ENCODE measurements at regions not wholly inside any gene's neighbourhood (a gene's known extent, or its start where the extent isn't known, plus 50 kb on each side); places are given as distances from the start of the nearest gene placed in this dataset.

- no peak for ATAC-seq
- CTCF ChIA-PET (ENCODE audit: low intra/inter-chr PET ratio, low total read pairs): no interaction called here
- no peak overlapping the region for H3K4me2 ChIP-seq (ENCODE audit: low read depth, low read length)
- peaks cover 0 to 9% of the 10 kb centered on the region in 2 experiments; a peak in 2 of 5 replicates for H3K27me3 ChIP-seq (ENCODE audit: control insufficient read depth in 1 of 2, insufficient read depth in 2 of 2, low read length in 2 of 2)
- H3K36me3 ChIP-seq (replicated peaks in 1 of 2; ENCODE audit: control insufficient read depth in 1 of 2, insufficient read depth in 2 of 2, low read length in 2 of 2): no peaks in the 10 kb centered on the region
- BruUV-seq (replicated peaks): no TSS peak
- H4K20me1 ChIP-seq (ENCODE audit: insufficient read depth, low read length): no peaks in the 10 kb centered on the region
- FAIRE-seq: no peak
- H3K79me2 ChIP-seq (ENCODE audit: insufficient read depth, low read length): no peaks in the 10 kb centered on the region
- DNase-seq (ENCODE audit: low spot score): no peak
- intact Hi-C loops (cut with micrococcal nuclease; ENCODE audit: unreplicated experiment): no loop called here
- no peak overlapping the region for H2AFZ ChIP-seq (ENCODE audit: low read length)
- in situ Hi-C loops (cut with HindIII; ENCODE audit: extremely low pct_ligation_motif_present, low pct_unique_long_range_greater_than_20kb): no loop called here
- no peaks in the 10 kb centered on the region for H3K9me3 ChIP-seq (ENCODE audit: low read length)
- H3K27ac ChIP-seq (ENCODE audit: extremely low read length, insufficient read depth, low read length): no peak overlapping the region
- H3K9ac ChIP-seq (ENCODE audit: insufficient read depth, low read depth, low read length): no peak overlapping the region
- WGBS (ENCODE audit: low lambda C conversion rate): 37% methylated on average over 11 of the region's 11 CpGs
- peaks cover 2% of the 10 kb centered on the region for H3K4me1 ChIP-seq (ENCODE audit: insufficient read depth, low read length)
- no peak overlapping the region for H3K4me3 ChIP-seq (replicated peaks in 1 of 3; ENCODE audit: insufficient read depth in 1 of 3, low read depth in 2 of 3, low read length in 3 of 3)
- POLR2A ChIA-PET: no interaction called here
- TF ChIP-seq HOXD1 (CRISPR knock-in tag; IDR thresholded peaks at IDR 0.05): no peak
- no peak for TF ChIP-seq SP140L (CRISPR knock-in tag; IDR thresholded peaks at IDR 0.05; ENCODE audit: borderline replicate concordance)
- TF ChIP-seq NFIC (IDR thresholded peaks at IDR 0.05; ENCODE audit: low read length): no peak
- TF ChIP-seq HOXA9 (CRISPR knock-in tag; IDR thresholded peaks at IDR 0.05; ENCODE audit: borderline replicate concordance): no peak
- TF ChIP-seq, protein P1, sequence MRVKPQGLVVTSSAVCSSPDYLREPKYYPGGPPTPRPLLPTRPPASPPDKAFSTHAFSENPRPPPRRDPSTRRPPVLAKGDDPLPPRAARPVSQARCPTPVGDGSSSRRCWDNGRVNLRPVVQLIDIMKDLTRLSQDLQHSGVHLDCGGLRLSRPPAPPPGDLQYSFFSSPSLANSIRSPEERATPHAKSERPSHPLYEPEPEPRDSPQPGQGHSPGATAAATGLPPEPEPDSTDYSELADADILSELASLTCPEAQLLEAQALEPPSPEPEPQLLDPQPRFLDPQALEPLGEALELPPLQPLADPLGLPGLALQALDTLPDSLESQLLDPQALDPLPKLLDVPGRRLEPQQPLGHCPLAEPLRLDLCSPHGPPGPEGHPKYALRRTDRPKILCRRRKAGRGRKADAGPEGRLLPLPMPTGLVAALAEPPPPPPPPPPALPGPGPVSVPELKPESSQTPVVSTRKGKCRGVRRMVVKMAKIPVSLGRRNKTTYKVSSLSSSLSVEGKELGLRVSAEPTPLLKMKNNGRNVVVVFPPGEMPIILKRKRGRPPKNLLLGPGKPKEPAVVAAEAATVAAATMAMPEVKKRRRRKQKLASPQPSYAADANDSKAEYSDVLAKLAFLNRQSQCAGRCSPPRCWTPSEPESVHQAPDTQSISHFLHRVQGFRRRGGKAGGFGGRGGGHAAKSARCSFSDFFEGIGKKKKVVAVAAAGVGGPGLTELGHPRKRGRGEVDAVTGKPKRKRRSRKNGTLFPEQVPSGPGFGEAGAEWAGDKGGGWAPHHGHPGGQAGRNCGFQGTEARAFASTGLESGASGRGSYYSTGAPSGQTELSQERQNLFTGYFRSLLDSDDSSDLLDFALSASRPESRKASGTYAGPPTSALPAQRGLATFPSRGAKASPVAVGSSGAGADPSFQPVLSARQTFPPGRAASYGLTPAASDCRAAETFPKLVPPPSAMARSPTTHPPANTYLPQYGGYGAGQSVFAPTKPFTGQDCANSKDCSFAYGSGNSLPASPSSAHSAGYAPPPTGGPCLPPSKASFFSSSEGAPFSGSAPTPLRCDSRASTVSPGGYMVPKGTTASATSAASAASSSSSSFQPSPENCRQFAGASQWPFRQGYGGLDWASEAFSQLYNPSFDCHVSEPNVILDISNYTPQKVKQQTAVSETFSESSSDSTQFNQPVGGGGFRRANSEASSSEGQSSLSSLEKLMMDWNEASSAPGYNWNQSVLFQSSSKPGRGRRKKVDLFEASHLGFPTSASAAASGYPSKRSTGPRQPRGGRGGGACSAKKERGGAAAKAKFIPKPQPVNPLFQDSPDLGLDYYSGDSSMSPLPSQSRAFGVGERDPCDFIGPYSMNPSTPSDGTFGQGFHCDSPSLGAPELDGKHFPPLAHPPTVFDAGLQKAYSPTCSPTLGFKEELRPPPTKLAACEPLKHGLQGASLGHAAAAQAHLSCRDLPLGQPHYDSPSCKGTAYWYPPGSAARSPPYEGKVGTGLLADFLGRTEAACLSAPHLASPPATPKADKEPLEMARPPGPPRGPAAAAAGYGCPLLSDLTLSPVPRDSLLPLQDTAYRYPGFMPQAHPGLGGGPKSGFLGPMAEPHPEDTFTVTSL (CRISPR knock-in tag; IDR thresholded peaks at IDR 0.05; ENCODE audit: borderline replicate concordance): no peak
- TF ChIP-seq DPF2 (CRISPR knock-in tag; IDR thresholded peaks at IDR 0.05; ENCODE audit: borderline replicate concordance, low read depth): no peak
- TF ChIP-seq, protein P2, sequence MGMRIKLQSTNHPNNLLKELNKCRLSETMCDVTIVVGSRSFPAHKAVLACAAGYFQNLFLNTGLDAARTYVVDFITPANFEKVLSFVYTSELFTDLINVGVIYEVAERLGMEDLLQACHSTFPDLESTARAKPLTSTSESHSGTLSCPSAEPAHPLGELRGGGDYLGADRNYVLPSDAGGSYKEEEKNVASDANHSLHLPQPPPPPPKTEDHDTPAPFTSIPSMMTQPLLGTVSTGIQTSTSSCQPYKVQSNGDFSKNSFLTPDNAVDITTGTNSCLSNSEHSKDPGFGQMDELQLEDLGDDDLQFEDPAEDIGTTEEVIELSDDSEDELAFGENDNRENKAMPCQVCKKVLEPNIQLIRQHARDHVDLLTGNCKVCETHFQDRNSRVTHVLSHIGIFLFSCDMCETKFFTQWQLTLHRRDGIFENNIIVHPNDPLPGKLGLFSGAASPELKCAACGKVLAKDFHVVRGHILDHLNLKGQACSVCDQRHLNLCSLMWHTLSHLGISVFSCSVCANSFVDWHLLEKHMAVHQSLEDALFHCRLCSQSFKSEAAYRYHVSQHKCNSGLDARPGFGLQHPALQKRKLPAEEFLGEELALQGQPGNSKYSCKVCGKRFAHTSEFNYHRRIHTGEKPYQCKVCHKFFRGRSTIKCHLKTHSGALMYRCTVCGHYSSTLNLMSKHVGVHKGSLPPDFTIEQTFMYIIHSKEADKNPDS (CRISPR knock-in tag; IDR thresholded peaks at IDR 0.05): no peak
- no peak for TF ChIP-seq ATF4 (CRISPR knock-in tag; IDR thresholded peaks at IDR 0.05)
- TF ChIP-seq, protein P3, sequence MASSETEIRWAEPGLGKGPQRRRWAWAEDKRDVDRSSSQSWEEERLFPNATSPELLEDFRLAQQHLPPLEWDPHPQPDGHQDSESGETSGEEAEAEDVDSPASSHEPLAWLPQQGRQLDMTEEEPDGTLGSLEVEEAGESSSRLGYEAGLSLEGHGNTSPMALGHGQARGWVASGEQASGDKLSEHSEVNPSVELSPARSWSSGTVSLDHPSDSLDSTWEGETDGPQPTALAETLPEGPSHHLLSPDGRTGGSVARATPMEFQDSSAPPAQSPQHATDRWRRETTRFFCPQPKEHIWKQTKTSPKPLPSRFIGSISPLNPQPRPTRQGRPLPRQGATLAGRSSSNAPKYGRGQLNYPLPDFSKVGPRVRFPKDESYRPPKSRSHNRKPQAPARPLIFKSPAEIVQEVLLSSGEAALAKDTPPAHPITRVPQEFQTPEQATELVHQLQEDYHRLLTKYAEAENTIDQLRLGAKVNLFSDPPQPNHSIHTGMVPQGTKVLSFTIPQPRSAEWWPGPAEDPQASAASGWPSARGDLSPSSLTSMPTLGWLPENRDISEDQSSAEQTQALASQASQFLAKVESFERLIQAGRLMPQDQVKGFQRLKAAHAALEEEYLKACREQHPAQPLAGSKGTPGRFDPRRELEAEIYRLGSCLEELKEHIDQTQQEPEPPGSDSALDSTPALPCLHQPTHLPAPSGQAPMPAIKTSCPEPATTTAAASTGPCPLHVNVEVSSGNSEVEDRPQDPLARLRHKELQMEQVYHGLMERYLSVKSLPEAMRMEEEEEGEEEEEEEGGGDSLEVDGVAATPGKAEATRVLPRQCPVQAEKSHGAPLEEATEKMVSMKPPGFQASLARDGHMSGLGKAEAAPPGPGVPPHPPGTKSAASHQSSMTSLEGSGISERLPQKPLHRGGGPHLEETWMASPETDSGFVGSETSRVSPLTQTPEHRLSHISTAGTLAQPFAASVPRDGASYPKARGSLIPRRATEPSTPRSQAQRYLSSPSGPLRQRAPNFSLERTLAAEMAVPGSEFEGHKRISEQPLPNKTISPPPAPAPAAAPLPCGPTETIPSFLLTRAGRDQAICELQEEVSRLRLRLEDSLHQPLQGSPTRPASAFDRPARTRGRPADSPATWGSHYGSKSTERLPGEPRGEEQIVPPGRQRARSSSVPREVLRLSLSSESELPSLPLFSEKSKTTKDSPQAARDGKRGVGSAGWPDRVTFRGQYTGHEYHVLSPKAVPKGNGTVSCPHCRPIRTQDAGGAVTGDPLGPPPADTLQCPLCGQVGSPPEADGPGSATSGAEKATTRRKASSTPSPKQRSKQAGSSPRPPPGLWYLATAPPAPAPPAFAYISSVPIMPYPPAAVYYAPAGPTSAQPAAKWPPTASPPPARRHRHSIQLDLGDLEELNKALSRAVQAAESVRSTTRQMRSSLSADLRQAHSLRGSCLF (CRISPR knock-in tag; IDR thresholded peaks at IDR 0.05; ENCODE audit: borderline replicate concordance): no peak
These were observed 96.3 kb upstream of the EEF2KMT start for GRCh38 chr16:5193861-5194260.

Data from HepG2 (cell line).